ENCODE measurements at regions not wholly inside any gene's neighbourhood (a gene's known extent, or its start where the extent isn't known, plus 50 kb on each side); places are given as distances from the start of the nearest gene placed in this dataset.

DNA sequence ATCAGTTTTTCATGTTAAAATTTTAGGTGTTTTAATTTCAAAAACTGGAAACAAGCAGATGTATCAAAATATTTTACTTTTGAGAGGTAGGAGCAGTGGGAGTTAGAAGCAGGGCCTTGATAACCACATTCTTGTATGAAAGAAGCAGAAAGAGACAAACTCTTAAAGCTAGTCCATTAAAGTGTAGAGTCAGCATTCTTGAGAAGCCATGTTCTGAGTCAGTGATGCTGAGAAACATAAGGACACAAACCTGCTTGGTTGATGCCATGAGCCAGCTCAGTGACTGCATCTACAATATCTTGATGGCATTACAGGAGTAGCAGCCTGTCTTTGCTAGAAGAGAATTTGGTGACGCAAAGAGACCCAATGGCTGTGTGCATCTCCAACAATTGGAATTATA, 826.1 kb upstream of the CTNND2 start:
- TF ChIP-seq, protein P1, sequence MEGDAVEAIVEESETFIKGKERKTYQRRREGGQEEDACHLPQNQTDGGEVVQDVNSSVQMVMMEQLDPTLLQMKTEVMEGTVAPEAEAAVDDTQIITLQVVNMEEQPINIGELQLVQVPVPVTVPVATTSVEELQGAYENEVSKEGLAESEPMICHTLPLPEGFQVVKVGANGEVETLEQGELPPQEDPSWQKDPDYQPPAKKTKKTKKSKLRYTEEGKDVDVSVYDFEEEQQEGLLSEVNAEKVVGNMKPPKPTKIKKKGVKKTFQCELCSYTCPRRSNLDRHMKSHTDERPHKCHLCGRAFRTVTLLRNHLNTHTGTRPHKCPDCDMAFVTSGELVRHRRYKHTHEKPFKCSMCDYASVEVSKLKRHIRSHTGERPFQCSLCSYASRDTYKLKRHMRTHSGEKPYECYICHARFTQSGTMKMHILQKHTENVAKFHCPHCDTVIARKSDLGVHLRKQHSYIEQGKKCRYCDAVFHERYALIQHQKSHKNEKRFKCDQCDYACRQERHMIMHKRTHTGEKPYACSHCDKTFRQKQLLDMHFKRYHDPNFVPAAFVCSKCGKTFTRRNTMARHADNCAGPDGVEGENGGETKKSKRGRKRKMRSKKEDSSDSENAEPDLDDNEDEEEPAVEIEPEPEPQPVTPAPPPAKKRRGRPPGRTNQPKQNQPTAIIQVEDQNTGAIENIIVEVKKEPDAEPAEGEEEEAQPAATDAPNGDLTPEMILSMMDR (conservative IDR thresholded peaks at IDR 0.05; ENCODE audit: low read depth in 2 of 2), result no peak
- TF ChIP-seq EZH2 (IDR thresholded peaks at IDR 0.05; ENCODE audit: low read depth, unreplicated experiment) (no peak), REST (IDR thresholded peaks at IDR 0.05; ENCODE audit: unreplicated experiment) (no peak), POLR2AphosphoS5 (IDR thresholded peaks at IDR 0.05; ENCODE audit: low read depth) (no peak), EZH2phosphoT487 (IDR thresholded peaks at IDR 0.05; ENCODE audit: unreplicated experiment) (no peak), NANOG (IDR thresholded peaks at IDR 0.05; ENCODE audit: borderline replicate concordance) (no peak), ZNF114 (CRISPR knock-in tag; IDR thresholded peaks at IDR 0.05) (no peak), CREB1 (CRISPR knock-in tag; IDR thresholded peaks at IDR 0.05; ENCODE audit: low read depth) (no peak)

Measured in GM23338 (cell line).